Small intestine (tissue), 7 donors: ENCODE measurements at regions not wholly inside any gene's neighbourhood (a gene's known extent, or its start where the extent isn't known, plus 50 kb on each side); places are given as distances from the start of the nearest gene placed in this dataset.

Source experiments
- DNase-seq, 2 donors: peaks; one replicate each; pipeline versions ENCODE4 v3.0.0 to v3.0.0-alpha.2; 2013
- FAIRE-seq: peaks from 2 replicates; lab custom pipeline; 2012; peaks lifted over from hg19 to GRCh38; lab: Jason Lieb, UNC
- H3K27ac ChIP-seq, 3 donors: one replicate each; pipeline ENCODE4 v1.5.1; 2013; ENCODE audit warnings: low read length in 2 of 3, mild to moderate bottlenecking in 2 of 3, control low read depth in 1 of 3, inconsistent platforms in 1 of 3, low read depth in 1 of 3, moderate library complexity in 1 of 3
- H3K27me3 ChIP-seq, 3 donors: one replicate each; pipeline ENCODE4 v1.6.1; 2013; ENCODE audit warnings: low read length in 3 of 3, inconsistent platforms in 1 of 3; ENCODE audit not compliant: control insufficient read depth in 3 of 3, insufficient read depth in 3 of 3
- H3K36me3 ChIP-seq, 3 donors: one replicate each; pipeline ENCODE4 v1.6.1; 2013; ENCODE audit warnings: low read length in 3 of 3, inconsistent platforms in 1 of 3, low read depth in 1 of 3, mild to moderate bottlenecking in 1 of 3, moderate library complexity in 1 of 3; ENCODE audit not compliant: control insufficient read depth in 3 of 3, insufficient read depth in 2 of 3
- H3K4me1 ChIP-seq, 3 donors: one replicate each; pipeline ENCODE4 v1.6.1; 2013; ENCODE audit warnings: low read length in 2 of 3, inconsistent platforms in 1 of 3, low read depth in 1 of 3, mild to moderate bottlenecking in 1 of 3, moderate library complexity in 1 of 3; ENCODE audit not compliant: control insufficient read depth in 3 of 3, insufficient read depth in 2 of 3
- H3K4me3 ChIP-seq, 3 donors: one replicate each; pipeline ENCODE4 v1.5.1; 2013; ENCODE audit warnings: low read length in 3 of 3, control low read depth in 1 of 3, inconsistent platforms in 1 of 3, low read depth in 1 of 3, mild to moderate bottlenecking in 1 of 3, moderate library complexity in 1 of 3
- H3K9me3 ChIP-seq, 2 donors: one replicate each; pipeline ENCODE4 v1.6.1; 2013; ENCODE audit warnings: low read depth in 1 of 2, low read length in 1 of 2; ENCODE audit not compliant: control insufficient read depth in 2 of 2, insufficient read depth in 1 of 2
- WGBS, 3 donors: extraction: QIAGEN DNeasy Blood & Tissue Kit; methylation state at CpG; one replicate each; pipeline ENCODE4 v1.1.7; 2013; 5-methylcytosine and 5-hydroxymethylcytosine counted together
- donor health status: healthy with polysubstance abuse.
- donor health status: control.
- donor health status: control.
- donor health status: Bipolar disorder and iron deficiency.
- donor health status: healthy.

DNA sequence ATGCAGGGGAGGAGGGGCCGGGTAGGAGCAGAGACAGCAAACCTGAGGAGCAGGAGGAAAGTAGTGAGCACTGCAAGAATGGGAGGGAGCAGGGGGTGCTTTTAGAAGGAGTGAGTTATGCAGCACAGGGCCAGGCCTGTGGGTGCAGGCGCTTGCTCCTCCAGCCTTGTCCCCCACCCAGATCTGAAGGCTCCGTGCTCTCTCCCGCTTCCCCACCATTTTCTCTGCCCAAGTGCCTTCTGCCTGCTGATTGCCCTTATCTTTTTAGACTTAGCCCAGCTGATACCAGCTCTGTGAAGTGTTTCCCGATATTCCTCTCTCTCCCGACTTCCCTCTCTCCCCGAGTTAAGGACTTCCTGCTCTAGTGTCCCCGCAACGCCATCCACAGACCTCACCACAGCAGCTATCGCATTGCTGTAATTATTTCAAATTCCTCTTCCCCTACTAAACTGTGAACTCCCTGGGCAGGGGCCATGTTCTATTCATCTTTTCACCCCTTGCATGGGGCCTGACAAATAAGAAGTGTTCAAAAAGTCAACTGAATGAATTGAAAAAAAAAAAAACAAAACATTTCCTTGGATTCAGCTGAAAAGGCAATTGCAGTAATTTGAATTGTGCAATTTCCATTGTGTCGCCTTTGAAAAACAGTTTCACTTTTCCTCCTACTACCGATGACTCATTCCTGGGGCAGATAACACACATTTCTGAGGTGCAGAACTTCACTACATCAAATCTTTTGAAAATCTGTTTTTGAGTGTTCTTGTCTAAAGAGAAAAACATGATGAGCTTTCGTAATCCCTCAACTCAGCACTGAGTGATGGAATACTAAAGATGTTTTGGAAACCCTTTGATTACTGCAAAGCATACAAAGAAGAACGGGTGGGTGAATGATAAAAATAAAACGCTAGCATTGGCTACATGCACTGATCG is 69.7 kb upstream of the BMAL1 start:
- FAIRE-seq (no peak), DNase-seq (peak; percentile 89 to 90)
- H3K4me3 ChIP-seq, result peak overlapping the region in 2 of 3 donors; percentile 28 to 38
- peak overlapping the region; percentile 73 to 87 (median 81) for H3K27ac ChIP-seq
- no peaks in the 10 kb centered on the region for H3K27me3 ChIP-seq
- WGBS, 3 donors, result 5 to 20% (median 11%) methylated on average over 16 of the region's 16 CpGs
- peaks cover 3 to 21% (median 4%) of the 10 kb centered on the region in 3 donors for H3K4me1 ChIP-seq
- no peaks in the 10 kb centered on the region for H3K9me3 ChIP-seq
- no peaks in the 10 kb centered on the region for H3K36me3 ChIP-seq

DNA sequence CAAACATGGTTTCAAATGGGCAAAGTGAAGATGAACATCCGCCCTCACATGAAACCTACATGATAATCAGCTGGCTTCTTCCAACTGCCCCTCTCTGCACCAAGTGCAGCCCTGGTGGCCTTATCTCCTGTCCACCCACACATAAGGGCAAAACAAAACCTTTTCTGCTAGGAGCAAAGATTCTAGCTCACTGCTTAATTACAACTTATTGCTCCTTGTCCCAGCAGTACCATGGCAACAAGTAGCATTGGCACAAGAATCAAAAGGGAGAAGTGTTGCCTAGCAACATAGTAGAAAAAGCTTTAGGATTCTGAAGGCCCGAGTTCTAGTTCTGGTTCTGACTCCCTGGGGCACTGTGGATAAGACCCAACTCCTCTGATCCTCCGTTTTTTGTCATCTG is 68.7 kb upstream of the BMAL1 start:
- Histone ChIP-seq H3K36me3 (no peaks in the 10 kb centered on the region), H3K4me3 (no peak overlapping the region), H3K9me3 (no peaks in the 10 kb centered on the region), H3K27me3 (no peaks in the 10 kb centered on the region), H3K4me1 (peaks cover 3 to 21% (median 4%) of the 10 kb centered on the region in 3 donors), H3K27ac (peak overlapping the region in 1 of 3 donors; percentile 47)
- no peak for FAIRE-seq
- WGBS, 3 donors, result 35 to 57% (median 48%) methylated on average over 3 of the region's 3 CpGs
- DNase-seq, result peak; percentile 6 to 42

GRCh38 chr11:13209379-13209778 is 68.2 kb upstream of the BMAL1 start:
- no peaks in the 10 kb centered on the region for H3K27me3 ChIP-seq
- H3K4me3 ChIP-seq, result no peak overlapping the region
- FAIRE-seq (no peak), DNase-seq (no peak)
- no peak overlapping the region for H3K27ac ChIP-seq
- no peaks in the 10 kb centered on the region for H3K9me3 ChIP-seq
- H3K36me3 ChIP-seq, result no peaks in the 10 kb centered on the region
- H3K4me1 ChIP-seq, result peaks cover 3 to 21% (median 4%) of the 10 kb centered on the region in 3 donors
- 74 to 82% (median 75%) methylated on average over 3 of the region's 3 CpGs for WGBS, 3 donors

DNA sequence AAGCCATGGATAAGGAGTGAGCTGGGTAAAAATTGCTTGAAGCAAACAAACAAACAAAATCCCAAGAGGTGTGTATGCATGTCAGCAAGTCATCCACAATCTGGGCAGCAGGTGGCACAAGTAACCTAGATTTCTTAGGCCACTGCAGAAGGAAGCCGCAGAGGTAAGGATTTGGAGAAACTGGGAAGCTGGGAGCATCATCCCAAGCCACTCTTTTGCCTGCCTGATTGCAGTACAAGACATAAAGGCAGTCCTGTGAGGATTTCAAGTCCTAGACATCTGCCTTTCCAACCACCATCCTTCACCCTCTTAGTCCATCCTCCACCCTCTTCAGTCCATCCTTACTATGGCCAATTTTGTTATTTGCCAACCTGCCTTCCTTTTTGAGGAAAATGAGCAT is 67.2 kb upstream of the BMAL1 start:
- H3K36me3 ChIP-seq, result no peaks in the 10 kb centered on the region
- H3K27me3 ChIP-seq, result no peaks in the 10 kb centered on the region
- FAIRE-seq (no peak), DNase-seq (peak; percentile 74 to 78)
- H3K4me1 ChIP-seq, result peaks cover 3 to 21% (median 4%) of the 10 kb centered on the region in 3 donors
- whole genome bisulfite sequencing, 3 donors, result 15 to 32% (median 30%) methylated on average over 1 of the region's 1 CpG
- no peaks in the 10 kb centered on the region for H3K9me3 ChIP-seq
- no peak overlapping the region for H3K27ac ChIP-seq
- H3K4me3 ChIP-seq, result no peak overlapping the region

DNA sequence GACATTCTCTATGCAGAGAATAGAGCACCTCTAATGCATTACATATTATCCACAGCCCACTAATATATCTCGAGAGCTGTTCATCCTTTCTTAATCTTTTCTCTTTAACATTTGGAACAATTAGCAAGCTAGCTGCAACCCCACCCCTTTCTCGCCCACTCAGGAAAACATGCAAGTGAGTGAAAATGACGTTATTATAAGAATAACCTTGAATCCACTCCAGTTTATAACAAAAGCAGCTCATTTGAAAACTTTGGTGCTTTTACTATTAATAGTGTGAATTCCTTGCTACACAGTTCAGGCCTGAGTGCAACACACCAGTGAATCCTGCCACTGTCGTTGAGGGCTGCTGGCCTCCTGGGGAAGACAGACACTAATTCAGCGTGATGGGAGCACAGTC is 63.3 kb upstream of the BMAL1 start:
- no peak overlapping the region for H3K4me3 ChIP-seq
- no peaks in the 10 kb centered on the region for H3K27me3 ChIP-seq
- H3K9me3 ChIP-seq, result no peaks in the 10 kb centered on the region
- 73 to 75% (median 74%) methylated on average over 5 of the region's 5 CpGs for WGBS, 3 donors
- no peaks in the 10 kb centered on the region for H3K36me3 ChIP-seq
- no peak overlapping the region for H3K27ac ChIP-seq
- FAIRE-seq, result no peak
- DNase-seq, result no peak
- no peaks in the 10 kb centered on the region for H3K4me1 ChIP-seq

DNA sequence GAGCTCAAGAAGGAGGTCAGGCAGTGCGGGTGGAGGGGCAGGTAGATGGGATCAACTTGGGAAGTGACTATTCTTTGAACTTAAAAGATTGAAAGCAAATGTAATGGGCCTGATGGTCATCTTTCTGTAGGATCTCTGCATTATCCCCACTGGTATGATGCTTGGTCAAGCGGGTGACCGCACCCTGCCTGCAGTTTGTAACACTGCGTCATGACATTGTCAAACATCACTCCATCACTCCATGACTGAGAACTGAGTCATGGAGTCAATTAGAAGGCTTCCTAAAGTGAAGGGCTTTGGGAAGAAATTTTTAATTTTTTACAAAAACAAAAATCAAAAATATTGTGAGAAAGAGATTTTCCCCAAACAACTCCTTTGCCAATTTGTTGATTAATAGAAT is 62.4 kb upstream of the BMAL1 start:
- Histone ChIP-seq H3K4me3 (no peak overlapping the region), H3K27me3 (no peaks in the 10 kb centered on the region), H3K36me3 (no peaks in the 10 kb centered on the region), H3K9me3 (no peaks in the 10 kb centered on the region), H3K27ac (no peak overlapping the region), H3K4me1 (no peaks in the 10 kb centered on the region)
- FAIRE-seq (no peak), DNase-seq (no peak)
- WGBS, 3 donors, result 94 to 98% (median 97%) methylated on average over 4 of the region's 4 CpGs

- FAIRE-seq, result no peak
- Histone ChIP-seq H3K27ac (no peak overlapping the region), H3K27me3 (no peaks in the 10 kb centered on the region), H3K36me3 (no peaks in the 10 kb centered on the region), H3K4me1 (no peaks in the 10 kb centered on the region), H3K9me3 (no peaks in the 10 kb centered on the region), H3K4me3 (no peak overlapping the region)
- WGBS, 3 donors, result 75 to 90% (median 90%) methylated on average over 8 of the region's 8 CpGs
- DNase-seq, result no peak
Observed at GRCh38 chr11:13216019-13216710, 61.4 kb upstream of the BMAL1 start.

GRCh38 chr11:13216711-13217075 is 60.9 kb upstream of the BMAL1 start:
- Histone ChIP-seq H3K4me1 (no peaks in the 10 kb centered on the region), H3K27me3 (no peaks in the 10 kb centered on the region), H3K27ac (no peak overlapping the region), H3K4me3 (no peak overlapping the region), H3K36me3 (no peaks in the 10 kb centered on the region), H3K9me3 (no peaks in the 10 kb centered on the region)
- DNase-seq (no peak), FAIRE-seq (no peak)
- 76 to 86% (median 83%) methylated on average over 3 of the region's 3 CpGs for WGBS, 3 donors
